HG03469 (cell line): ENCODE measurements at regions not wholly inside any gene's neighbourhood (a gene's known extent, or its start where the extent isn't known, plus 50 kb on each side); places are given as distances from the start of the nearest gene placed in this dataset.
A peak's percentile ranks its signal among the peaks of the same experiment; 100 is the strongest.
"Not testable (repeated sequence)": the region's sequence is repeated elsewhere in the genome, so short reads cannot be mapped to it uniquely, and the experiment has no call there.

Experiments
- ATAC-seq: cut with Tn5 transposase; IDR thresholded peaks from one replicate; pipeline ENCODE4 v1.9.1; 2021; ENCODE audit warnings: mild to moderate bottlenecking, moderate library complexity, moderate number of reproducible peaks; ENCODE audit not compliant: unreplicated experiment

- no peak for ATAC-seq
Measured at GRCh38 chr6:51292659-51293058, 474.0 kb downstream of the TFAP2B start.

GRCh38 chr6:51299621-51300380 is 481.1 kb downstream of the TFAP2B start:
- no peak for ATAC-seq

- peak; percentile 29 for ATAC-seq
Measured at GRCh38 chr6:51300510-51300909, 481.8 kb downstream of the TFAP2B start.

- no peak for ATAC-seq
Measured at GRCh38 chr6:51301962-51302361, 483.3 kb downstream of the TFAP2B start.

- no peak for ATAC-seq
Measured at GRCh38 chr6:51302431-51302830, 483.8 kb downstream of the TFAP2B start.

- no peak for ATAC-seq
Measured at GRCh38 chr6:51303338-51303737, 484.7 kb downstream of the TFAP2B start.

GRCh38 chr6:51314965-51315364 is 496.3 kb downstream of the TFAP2B start:
- no peak for ATAC-seq

- no peak for ATAC-seq
Measured at GRCh38 chr6:51318674-51319073, 500.0 kb downstream of the TFAP2B start.

GRCh38 chr6:51321477-51321876 is 502.8 kb downstream of the TFAP2B start:
- not testable (repeated sequence) for ATAC-seq

GRCh38 chr6:51322505-51322904 is 503.8 kb downstream of the TFAP2B start:
- ATAC-seq = no peak

- no peak for ATAC-seq
Measured at GRCh38 chr6:51323056-51323455, 504.4 kb downstream of the TFAP2B start.

- no peak for ATAC-seq
Measured at GRCh38 chr6:51330971-51331370, 512.3 kb downstream of the TFAP2B start.

GRCh38 chr6:51335543-51335942 is 516.9 kb downstream of the TFAP2B start:
- no peak for ATAC-seq

- ATAC-seq = no peak
Measured at GRCh38 chr6:51336185-51336584, 517.5 kb downstream of the TFAP2B start.

- ATAC-seq = no peak
Measured at GRCh38 chr6:51337277-51337676, 518.6 kb downstream of the TFAP2B start.

GRCh38 chr6:51339108-51339507 is 520.4 kb downstream of the TFAP2B start:
- no peak for ATAC-seq

- ATAC-seq = no peak
Measured at GRCh38 chr6:51339728-51340127, 521.1 kb downstream of the TFAP2B start.

- ATAC-seq = no peak
Measured at GRCh38 chr6:51342393-51342792, 523.7 kb downstream of the TFAP2B start.

- ATAC-seq = no peak
Measured at GRCh38 chr6:51349857-51350256, 531.2 kb downstream of the TFAP2B start.

GRCh38 chr6:51350308-51350904 is 531.7 kb downstream of the TFAP2B start:
- no peak for ATAC-seq

GRCh38 chr6:51352506-51353029 is 533.9 kb downstream of the TFAP2B start:
- no peak for ATAC-seq

GRCh38 chr6:51360287-51360686 is 541.6 kb downstream of the TFAP2B start:
- ATAC-seq = no peak
